NCI-H82 treated with DMSO at 0.1 percent for 48 hours (cell line): ENCODE measurements at regions not wholly inside any gene's neighbourhood (a gene's known extent, or its start where the extent isn't known, plus 50 kb on each side); places are given as distances from the start of the nearest gene placed in this dataset.

Experiments used
- DNase-seq: peaks from one replicate; lab custom pipeline; 2025; ENCODE audit not compliant: unreplicated experiment; lab: John Stamatoyannopoulos, UW

DNA sequence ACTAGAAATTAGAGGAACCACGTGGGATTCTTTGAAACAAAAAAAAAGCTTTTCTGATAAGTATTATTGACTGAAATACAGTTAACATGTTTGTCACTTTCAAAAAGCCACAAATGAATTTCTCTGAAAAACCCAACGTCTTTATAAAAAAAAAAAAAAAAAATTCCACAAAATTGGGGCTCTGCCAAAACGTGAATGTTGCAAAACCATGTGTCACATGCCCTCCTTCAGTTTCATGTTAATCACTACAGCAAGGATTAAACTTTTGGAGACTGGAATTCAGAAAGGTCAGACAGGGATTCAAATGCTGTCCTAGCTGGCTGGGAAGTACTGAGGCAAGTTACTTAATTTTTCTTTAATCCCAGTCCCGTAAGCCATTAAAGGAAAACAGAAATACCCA is 278.0 kb upstream of the KLF14 start:
- no peak for DNase-seq

DNA sequence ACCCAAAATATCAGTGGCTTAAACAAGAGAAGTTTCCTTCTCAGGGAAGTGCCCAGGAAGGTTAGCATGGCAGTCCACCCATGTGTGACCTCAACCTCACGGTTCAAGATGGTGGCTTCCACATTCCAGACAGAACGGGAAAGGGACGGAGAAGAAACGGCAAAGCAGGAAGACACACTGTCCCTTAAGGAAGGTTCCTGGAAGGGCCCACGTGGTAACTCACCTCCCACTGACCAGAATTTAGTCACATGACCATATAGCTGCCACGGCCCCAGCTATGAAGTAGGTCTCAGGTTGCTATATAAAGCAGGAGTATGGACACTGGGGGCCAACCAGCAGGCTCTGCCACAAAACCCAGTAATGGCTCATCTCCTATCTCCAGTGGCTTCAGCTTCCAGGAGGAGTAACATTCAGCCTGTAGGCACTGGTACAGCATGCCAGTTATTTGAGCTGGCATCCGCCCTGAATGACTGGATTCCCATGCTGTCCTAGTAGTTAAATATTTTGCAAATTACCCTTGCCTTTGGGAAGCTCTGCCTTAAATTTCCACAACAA is 278.5 kb upstream of the KLF14 start:
- no peak for DNase-seq

DNA sequence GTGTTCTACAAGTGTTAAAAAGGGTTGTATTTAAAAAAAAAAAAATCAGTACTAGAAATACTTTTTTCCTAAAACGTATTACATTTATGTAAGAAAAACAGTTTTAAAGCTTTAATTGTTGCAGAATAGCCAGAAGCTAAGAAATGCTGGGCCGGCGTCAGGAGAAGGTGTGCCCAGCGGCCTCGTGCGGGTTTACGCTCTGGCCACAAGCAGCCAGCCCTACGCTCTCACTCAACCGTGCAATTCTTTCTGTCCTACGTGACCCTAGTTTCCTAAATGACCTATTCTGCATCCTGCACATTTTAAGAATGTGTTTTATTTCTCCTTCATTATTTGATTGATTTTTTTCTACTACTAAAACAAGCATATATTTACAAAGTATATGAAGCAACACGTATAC is 279.7 kb upstream of the KLF14 start:
- no peak for DNase-seq

DNA sequence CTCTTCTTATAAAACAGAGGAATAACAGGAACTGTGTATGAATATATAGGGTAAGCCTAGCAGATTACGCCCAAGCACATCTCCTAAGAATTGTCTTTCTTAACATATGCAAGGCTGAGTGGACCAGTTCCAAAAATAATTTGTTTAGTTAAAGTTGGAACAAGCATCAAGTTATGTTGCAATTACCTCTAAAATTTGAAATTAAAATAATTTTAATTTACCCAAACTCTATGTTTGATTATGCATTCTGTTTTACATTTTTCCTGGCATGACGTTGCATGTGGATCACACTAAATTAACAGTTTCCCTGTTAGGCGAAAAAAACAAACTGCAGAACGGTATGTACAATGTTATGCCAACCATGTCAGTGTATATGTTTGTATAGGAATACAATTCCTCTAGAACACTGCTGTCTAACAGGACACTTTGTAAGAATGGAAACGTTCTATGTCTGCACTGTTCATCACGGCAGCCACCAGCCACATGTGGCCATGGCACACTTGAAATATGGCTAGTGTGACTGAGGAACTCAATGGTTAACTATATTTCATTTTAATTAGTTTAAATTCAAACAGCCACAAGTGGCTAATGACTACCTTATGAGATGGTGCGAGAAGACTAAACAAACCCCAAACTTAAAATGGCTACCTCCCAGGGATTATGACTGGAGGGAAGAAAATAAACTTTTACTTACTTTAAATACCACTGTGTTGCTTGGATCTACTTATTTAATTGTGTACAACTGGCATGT is 281.1 kb upstream of the KLF14 start:
- no peak for DNase-seq

DNA sequence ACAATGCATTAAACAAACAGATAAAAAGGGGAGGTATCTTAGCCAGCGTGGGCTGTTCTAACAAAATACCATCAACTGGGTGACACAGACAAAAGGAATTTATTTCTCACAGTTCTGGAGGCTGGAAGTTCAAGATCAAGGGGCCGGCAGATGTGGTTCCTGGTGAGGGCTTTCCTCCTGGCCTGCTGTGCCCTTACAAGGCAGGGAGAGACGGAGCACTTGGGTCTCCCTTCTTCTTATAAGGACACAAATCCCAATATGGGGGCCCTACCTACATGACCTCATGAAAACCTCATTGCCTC is 281.6 kb upstream of the KLF14 start:
- no peak for DNase-seq

DNA sequence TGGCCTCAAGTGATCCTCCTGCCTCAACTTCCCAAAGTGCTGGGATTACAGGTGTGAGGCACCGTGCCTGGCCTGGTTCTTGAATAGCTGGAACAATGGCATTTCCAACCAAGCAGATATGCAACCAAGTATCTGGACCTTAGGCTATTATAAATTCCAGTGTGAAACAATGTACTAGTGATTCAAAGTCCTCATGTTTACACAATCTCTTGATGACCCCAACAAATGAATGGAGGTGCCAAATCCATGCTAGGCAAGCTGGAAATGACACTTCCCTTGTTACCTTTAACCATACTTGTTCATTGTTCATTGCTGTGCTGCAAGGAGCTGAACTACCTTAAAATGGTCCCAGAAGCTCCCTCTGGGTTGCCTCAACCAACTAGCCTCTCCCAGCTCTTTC is 282.2 kb upstream of the KLF14 start:
- DNase-seq, result no peak

DNA sequence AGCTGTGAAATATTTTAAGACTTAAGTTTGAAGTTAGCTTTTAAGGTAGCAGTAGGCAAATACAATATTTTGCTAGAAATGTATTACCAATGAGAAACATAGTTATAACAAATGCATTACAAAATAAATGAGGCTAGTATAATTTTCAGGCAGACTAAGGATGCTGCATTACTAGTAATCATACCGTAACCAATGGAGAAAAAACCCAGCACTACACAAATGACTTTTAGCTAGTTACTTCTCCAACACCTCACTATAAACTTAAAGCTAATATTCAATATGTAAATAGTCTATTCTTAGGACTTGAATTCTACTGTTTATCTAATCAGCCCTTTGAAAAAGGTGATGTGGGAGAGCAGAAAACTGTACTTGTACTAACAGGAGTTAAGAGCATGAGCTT is 285.3 kb upstream of the KLF14 start:
- no peak for DNase-seq

DNA sequence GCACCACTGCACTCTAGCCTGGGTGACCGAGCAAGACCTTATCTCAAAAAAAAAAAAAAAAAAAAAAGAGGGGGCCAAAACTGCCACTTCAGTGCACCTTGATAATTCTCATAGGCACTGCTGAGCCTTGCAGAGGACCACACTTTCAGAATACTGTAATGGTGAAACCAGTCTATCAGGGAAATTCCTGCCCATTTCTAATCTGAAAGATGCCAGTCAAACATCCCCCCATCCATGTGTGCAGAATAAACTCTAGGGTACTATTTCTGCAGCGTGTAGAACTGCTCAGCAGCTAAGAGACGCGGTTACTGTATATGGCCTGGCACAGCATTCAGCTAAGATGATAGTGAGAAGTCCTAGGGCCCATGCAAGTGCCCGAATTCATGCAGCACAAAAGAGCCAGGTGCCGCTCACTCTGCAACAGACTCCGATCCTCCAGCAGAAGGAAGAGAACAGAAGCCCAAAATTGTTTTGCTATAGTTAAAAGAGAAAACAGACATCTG is 286.8 kb upstream of the KLF14 start:
- no peak for DNase-seq

DNA sequence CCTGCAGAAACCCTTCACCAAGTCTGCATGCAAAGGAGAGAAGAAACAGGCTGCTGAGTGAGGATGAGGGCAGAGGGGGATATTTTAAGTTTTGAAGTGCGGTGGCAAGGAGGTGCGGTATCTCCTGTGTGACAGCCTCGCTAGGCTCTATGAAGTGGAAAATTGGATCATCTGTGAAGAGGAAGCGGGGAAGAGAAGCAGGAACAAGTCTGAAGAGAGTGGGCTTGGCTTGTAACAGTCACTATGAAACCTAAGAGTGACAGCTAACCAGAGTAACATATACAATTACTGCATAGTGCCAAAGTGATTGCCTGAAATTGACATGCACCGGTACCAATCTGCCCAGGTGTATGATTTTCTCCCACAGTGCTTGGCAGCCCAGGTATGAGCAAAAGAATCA is 287.5 kb upstream of the KLF14 start:
- no peak for DNase-seq

DNA sequence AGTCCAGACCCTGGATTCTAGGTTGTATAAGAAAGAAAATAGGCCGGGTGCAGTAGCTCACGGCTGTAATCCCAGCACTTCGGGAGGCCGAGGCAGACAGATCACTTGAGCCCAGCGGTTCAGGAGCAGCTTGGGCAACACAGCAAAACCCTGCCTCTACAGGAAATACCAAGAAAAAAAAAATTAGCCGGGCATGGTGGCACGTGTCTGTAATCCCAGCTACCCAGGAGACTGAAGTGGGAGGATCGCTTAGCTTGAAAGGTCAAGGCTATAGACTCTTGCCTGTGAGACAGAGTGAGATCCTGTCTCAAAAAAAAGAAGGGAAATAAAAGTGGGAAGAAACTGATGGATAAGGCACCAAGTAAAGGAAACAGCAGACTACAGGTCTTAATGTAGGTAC is 287.9 kb upstream of the KLF14 start:
- DNase-seq, result no peak

DNA sequence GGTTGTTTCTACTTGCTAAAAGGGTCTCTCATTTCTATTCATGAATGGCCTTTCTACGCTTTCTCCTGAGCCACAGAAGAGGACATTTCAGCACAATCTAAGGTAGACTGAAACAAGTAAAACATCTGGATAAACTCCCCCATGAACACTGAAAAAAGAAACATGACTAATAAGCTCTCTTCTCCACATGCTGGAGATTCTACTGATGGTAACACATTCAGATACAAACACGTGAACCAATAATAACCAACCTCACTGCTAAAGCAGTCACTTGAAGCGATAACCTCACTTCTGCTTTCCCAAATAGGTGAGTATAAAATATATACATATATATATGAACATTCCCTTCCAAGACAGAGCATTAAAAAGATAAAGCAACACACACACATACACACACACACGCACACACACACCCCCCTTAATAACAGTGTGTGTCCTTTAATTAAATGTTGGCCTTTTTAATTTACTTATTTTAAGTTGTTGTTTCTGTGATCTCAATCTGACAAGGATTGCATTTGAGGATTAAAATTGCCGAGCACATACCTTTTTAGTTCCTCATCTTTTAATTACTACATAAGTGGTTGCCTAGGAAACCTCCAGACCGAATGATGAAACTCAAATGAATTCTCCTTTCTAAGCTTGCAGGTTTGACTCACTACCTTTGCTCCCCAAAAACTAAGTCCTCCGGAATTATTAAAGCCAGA is 292.4 kb upstream of the KLF14 start:
- no peak for DNase-seq

DNA sequence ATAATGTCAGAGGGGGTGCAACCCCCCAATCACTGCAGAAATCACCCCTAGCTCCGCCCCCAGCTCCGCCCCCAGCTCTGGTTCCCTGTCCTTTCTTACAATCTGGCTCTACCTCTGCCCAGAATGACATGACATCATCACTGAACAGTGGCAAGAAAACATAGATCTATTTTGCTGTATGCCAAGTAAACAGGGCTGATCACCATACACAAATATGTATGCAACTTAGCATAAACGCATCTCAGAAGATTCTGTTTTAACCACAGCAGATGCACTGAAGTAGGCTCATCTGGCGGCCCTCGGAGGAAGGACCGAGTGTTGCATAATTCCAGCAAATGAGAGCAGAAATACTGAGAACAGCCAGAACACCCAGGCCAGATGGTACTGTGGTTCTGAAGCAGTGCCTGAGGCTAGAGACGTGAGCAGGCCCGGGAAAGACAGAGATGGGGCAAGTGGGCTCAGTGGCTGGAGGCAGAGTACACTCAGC is 293.3 kb upstream of the KLF14 start:
- no peak for DNase-seq

DNA sequence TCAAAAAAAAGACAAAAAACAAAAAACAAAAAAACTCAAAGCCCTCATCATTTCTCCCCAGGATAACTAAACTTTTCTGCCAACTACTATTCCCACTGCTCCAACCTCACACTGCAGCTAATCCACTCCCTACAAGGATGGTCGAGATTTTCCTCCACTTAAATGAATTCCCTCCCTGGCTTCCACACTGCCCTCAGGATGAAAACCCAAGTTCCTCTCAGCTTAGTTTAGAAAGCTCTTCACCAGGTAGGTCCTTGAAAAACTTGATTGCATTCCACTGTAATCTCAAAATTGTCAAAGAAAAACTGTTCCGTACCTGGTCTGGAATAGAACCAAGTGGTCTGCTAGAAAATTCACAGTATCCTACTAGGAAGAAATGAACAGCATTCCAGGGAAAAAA is 294.3 kb upstream of the KLF14 start:
- DNase-seq, result no peak

DNA sequence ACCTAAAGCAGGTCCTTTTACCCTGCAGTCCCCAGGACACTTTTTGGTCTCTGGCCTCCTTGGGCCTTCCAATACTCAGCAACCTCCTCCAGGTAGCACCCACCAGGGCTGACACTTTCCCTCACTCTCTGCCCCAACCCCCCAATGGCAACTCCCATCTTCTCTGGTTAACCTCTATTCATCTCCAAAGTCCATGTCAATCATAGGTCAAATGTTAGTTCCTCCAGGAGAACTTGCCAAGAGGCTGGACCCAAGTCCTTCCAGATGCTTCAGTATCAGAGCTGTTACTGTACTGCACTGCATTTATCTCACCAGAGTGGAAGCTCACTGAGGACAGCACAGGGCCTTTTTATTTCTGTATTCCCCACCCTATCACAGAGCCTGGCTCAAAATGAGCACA is 295.0 kb upstream of the KLF14 start:
- no peak for DNase-seq

DNA sequence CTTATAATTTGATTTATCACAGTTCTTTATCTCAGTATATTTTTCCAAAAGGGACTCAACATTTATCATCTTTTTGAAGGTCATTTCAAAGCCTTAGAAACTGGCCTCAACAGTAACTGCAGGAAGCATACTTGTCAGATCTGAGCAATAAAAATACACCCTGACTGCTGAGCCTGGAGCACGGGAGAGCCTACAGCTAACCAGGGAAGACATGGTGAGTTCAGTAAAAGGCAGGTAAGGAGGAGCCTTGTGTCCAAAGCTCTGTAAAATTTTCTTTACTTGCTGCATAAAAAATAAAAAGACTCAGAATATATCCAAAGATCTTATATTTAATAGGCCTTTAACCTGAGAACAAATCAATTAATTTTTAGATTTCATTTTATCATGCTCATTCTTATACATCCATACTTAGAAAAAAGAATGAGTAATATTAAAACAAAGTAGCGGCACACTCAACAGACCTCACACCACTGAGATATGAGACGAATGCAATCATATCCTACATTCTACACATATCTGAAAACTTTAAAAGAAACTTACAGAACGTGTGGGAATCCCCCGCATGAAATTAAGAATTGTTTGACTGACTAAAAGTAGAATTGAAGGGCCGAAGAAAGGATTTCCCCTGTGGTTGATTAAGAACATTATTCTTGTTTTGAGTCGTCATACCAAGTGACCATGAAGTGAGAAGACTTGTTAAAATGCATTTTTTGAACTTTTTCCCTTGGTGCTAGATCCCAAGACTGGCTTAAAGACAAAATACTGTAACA is 296.4 kb upstream of the MKLN1 start:
- DNase-seq, result no peak

DNA sequence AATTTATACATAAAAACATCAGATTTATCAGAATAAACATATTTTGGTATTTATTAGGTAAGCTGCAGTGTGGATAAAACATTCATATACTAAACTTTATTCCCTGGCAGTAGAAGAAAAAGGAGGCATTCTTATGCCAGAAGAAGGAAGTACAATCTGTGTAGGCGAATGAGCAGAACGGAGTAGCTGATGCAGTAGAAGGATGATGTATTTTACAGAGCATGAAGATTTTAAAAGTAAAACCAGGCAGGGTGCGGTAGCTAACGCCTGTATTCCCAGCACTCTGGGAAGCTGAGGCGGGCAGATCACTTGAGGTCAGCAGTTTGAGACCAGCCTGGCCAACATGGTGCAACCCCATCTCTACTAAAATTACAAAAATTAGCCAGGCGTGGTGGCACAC is 294.9 kb upstream of the MKLN1 start:
- DNase-seq, result no peak

DNA sequence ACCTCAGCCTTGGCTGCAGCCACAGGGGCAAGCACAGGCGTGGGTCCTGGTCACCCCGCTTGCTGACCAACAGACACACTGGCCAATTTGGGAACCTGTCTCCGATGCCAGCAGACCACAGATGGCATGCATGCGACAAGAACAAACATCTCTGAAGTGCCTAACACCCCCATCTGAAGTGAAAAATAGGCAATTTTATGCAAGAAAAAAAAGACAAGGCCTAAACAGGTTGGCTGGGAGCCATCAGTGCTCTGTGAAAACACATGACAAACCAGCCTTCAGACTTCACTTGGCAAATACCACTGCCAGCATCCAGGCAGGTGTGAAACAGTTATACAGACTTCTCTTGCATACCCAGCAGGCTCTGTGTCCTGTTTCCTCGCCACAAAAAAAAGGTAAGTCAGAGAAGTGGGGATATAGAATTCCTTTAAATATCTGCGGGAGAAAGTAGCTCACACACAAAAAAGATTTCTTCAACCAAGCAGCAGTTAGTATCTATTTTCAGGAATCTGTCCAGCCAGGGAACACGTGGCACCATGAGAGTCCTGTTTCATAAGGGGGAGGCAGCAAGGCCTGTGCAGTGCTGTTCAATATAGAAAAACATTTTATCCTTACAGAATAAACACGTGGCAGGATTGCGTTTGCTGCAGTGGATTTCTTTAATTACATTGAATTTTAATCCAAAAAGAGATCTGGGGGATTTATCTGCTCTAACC is 293.4 kb upstream of the MKLN1 start:
- no peak for DNase-seq

DNA sequence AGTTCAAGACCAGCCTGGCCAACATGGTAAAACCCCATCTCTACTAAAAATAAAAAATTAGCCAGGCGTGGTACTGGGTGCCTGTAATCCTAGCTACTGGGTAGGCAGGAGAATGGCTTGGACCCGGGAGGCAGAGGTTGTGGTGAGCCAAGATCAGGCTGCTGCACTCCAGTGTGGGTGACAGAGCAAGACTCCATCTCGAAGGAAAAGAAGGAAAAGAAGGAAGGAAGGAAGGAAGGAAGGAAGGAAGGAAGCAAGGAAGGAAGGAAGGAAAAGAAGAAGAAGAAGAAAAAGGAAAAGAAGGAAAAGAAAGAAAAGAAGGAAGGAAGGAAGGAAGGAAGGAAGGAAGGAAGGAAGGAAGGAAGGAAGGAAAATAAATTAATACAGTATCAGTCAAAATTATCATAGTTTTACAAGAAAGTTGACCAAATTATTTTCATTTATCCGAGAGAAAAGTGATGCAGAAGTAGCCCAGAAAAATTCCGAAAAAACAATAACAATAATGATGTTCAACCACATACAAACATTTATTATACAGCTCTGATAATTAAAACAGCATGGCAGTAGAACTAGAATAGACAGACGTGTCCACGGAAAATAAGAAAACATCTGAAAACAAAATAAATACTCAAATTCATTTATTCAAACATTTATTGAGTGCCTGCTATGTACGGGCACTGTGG is 292.4 kb upstream of the MKLN1 start:
- DNase-seq, result no peak

DNA sequence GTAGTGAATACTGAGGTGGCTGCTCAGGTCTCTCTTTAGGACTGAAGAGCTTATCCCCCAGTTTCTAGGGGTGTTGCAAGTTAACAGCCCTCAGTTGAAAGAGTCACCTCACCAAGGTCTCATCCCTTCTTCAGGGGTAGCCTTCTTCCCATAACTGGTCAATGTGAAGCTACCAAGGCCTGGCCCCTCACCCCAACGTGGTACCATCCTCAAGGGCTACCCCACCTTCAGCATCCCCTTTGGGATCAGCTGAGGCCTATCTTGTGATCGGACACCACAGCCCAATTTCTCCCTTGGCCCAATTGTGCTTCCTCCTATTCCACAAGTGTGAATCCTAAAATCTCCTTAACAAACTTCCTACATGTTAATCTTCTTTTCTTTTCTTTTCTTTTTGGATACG is 289.5 kb upstream of the MKLN1 start:
- DNase-seq, result no peak

DNA sequence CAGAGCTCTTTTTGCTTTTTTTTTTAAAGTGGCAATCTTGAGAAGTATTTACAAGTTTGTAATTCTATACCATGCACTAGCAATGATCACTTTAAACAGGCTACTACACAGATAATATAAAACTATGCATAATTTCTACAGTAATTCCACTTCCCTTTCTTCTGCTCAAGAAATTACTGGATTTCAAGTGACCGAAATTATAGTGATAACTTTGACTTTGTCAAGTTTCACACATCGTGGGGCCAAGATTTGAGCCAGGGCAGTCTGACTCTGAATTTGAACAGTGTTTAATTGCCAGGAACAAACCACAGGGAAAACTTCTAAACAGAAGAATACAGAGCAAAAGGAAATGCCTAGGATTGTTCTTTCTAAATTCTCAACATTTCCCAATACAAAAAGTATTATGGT is 288.3 kb upstream of the MKLN1 start:
- DNase-seq, result no peak
